Naive thymus-derived CD4-positive, alpha-beta T cell (primary cell): ENCODE measurements at regions not wholly inside any gene's neighbourhood (a gene's known extent, or its start where the extent isn't known, plus 50 kb on each side); places are given as distances from the start of the nearest gene placed in this dataset.

Experiments used
- ATAC-seq: fragments of 150-1000 bp; cut with Tn5 transposase; 2 replicates; pipeline ENCODE4 v1.10.0; 2021; ENCODE audit warnings: mild to moderate bottlenecking, moderate library complexity
- CTCF ChIA-PET: fragments of 350-600 bp; sonication (Branson Sonifier 250); formaldehyde crosslinking; loops from one replicate; lab custom pipeline; 2021; ENCODE audit warnings: antibody characterized with exemption; lab: Charles Lee
- POLR2A ChIA-PET: fragments of 350-600 bp; sonication (Branson Sonifier 250); formaldehyde crosslinking; loops from one replicate; lab custom pipeline; 2021; ENCODE audit warnings: antibody characterized with exemption, inconsistent platforms; lab: Charles Lee
- DNase-seq, 9 donors: peaks; one replicate each; pipeline versions ENCODE4 v3.0.0 to v3.0.0-alpha.2; 2020 to 2022; ENCODE audit warnings: mixed read lengths in 1 of 9
- H3K27ac ChIP-seq: one replicate; pipeline ENCODE4 v1.7.0; 2013; ENCODE audit warnings: mild to moderate bottlenecking, low read depth, low read length, moderate library complexity
- H3K27me3 ChIP-seq, 2 donors: one replicate each; pipeline ENCODE4 v1.7.0; 2013; ENCODE audit warnings: low read length in 2 of 2, mild to moderate bottlenecking in 2 of 2, moderate library complexity in 2 of 2; ENCODE audit not compliant: control insufficient read depth in 2 of 2, insufficient read depth in 2 of 2
- H3K36me3 ChIP-seq, 3 experiments: 1 replicate in 2 of 3; 2 replicates in 1 of 3; pipeline ENCODE4 v1.7.0; 2013; ENCODE audit warnings: low read length in 3 of 3, mild to moderate bottlenecking in 3 of 3, moderate library complexity in 1 of 3; ENCODE audit not compliant: insufficient read depth in 3 of 3, control insufficient read depth in 2 of 3
- H3K4me1 ChIP-seq, 2 donors: one replicate each; pipeline ENCODE4 v1.7.0; 2013; ENCODE audit warnings: low read length in 2 of 2, mild to moderate bottlenecking in 2 of 2, moderate library complexity in 1 of 2; ENCODE audit not compliant: control insufficient read depth in 2 of 2, insufficient read depth in 2 of 2
- H3K4me3 ChIP-seq: 2 replicates; pipeline ENCODE4 v1.7.0; 2013; ENCODE audit warnings: mild to moderate bottlenecking, low read length
- H3K9me3 ChIP-seq, 3 experiments: 1 replicate in 2 of 3; 2 replicates in 1 of 3; pipeline ENCODE4 v1.7.0; 2013; ENCODE audit warnings: low read length in 3 of 3; ENCODE audit not compliant: control insufficient read depth in 2 of 3
- H3K27ac Mint-ChIP-seq, 9 donors: one replicate each; pipeline ENCODE4 v1.8.0; 2020 to 2022; ENCODE audit warnings: mixed read lengths in 9 of 9, mild to moderate bottlenecking in 8 of 9, moderate library complexity in 5 of 9, inconsistent platforms in 2 of 9
- H3K27me3 Mint-ChIP-seq, 5 donors: one replicate each; pipeline ENCODE4 v1.8.0; 2021 to 2022; ENCODE audit warnings: mixed read lengths in 5 of 5, mild to moderate bottlenecking in 1 of 5
- H3K36me3 Mint-ChIP-seq, 5 donors: one replicate each; pipeline ENCODE4 v1.8.0; 2020 to 2022; ENCODE audit warnings: mixed read lengths in 5 of 5, mild to moderate bottlenecking in 3 of 5, inconsistent platforms in 1 of 5
- H3K4me1 Mint-ChIP-seq, 7 donors: one replicate each; pipeline ENCODE4 v1.8.0; 2020 to 2022; ENCODE audit warnings: mixed read lengths in 7 of 7, mild to moderate bottlenecking in 3 of 7, inconsistent platforms in 1 of 7
- H3K4me3 Mint-ChIP-seq, 10 donors: one replicate each; pipeline ENCODE4 v1.8.0; 2020 to 2022; ENCODE audit warnings: mild to moderate bottlenecking in 10 of 10, mixed read lengths in 10 of 10, moderate library complexity in 6 of 10, inconsistent platforms in 2 of 10
- H3K9me3 Mint-ChIP-seq, 11 donors: one replicate each; pipeline ENCODE4 v1.8.0; 2020 to 2022; ENCODE audit warnings: mixed read lengths in 11 of 11, mild to moderate bottlenecking in 4 of 11, inconsistent platforms in 1 of 11, moderate library complexity in 1 of 11
- intact Hi-C, 2 donors: fragments of 100-400 bp; cut with micrococcal nuclease; formaldehyde crosslinking; loops; one replicate each; pipeline ENCODE4 v1.15.1; 2023

DNA sequence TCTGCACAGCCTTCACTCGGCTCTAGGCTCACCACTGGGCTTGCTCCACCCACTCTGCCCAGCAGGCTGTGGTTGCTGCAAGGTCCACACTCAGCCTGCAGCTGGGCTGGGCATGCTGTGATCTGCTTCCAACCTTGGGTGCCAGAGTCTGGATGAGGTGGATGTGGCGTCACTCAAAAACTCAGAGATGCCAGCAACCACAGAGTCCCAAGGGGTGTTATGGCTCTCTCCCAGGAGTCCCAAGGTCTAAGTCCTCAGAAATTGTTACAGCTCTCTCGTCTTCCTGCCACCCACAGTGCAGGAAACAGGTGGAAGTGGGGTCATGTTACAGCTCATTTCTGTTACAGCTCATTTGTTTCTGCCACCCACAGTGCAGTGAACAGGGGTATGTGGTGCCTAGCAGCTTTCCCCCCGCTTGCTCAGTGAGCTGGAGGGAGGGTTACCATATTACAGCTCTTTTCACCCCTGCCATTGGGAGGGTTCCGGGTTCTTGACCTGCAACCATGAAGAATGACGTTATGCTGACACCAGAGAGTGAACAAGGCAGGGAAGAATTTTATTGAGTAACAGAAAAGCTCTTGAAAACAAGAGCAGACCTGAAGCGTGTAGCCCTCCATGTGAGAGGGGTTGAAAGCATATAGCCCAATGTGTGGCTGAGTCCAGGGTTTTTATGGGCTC, 893.9 kb downstream of the PCDH7 start:
- Histone ChIP-seq H3K9me3 (no peaks in the 10 kb centered on the region), H3K27me3 (no peaks in the 10 kb centered on the region), H3K36me3 (no peaks in the 10 kb centered on the region), H3K27ac (no peak overlapping the region), H3K4me1 (no peaks in the 10 kb centered on the region), H3K4me3 (no peak overlapping the region)
- intact Hi-C loops: no loop called here
- Mint-ChIP-seq H3K4me3 (no peak overlapping the region), H3K27me3 (no peaks in the 10 kb centered on the region), H3K4me1 (no peaks in the 10 kb centered on the region), H3K36me3 (no peaks in the 10 kb centered on the region), H3K27ac (no peak overlapping the region), H3K9me3 (peaks cover 0 to 10% (median 4%) of the 10 kb centered on the region in 11 donors)
- ChIA-PET CTCF (no interaction called here), POLR2A (no interaction called here)
- DNase-seq (no peak), ATAC-seq (no peak)

DNA sequence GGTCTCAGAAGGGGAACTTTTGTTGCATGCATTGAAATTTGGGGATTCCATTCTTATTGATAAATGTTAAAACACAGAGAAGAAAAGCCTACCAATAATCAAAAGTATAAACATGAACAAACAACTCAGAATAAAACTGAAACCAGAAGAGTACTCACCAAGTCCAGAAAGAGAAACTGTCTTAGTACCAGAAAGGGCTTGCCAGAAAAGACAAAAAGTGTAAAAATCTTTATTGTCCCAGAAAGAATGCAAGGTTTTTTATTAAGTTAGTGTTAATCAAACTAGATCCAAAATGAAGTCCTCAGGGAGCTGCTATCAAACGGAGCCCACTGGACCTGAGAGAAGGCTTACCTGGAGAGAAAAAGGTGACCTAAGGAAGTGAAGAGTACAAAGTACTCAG, 897.5 kb downstream of the PCDH7 start:
- ATAC-seq: no peak
- POLR2A ChIA-PET: no interaction called here
- H3K36me3 Mint-ChIP-seq: no peaks in the 10 kb centered on the region

DNA sequence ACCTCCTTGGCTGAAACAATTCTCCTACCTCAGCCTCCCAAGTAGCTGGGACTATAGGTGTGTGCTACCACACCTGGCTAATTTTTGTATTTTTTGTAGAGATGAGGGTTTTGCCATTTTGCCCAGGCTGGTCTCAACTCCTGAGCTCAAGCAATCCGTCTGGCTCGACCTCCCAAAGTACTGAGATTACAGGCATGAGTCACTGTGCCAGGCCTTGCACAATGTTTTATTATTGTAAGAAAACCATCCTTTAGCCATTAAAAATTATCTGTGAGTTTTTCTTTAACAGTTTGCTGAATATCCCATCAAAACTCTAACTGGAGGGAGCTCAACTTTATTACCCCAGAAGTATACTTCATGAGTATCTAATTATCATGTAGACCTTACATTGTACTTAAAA, 900.3 kb downstream of the PCDH7 start:
- Histone ChIP-seq H3K36me3 (no peaks in the 10 kb centered on the region), H3K9me3 (no peaks in the 10 kb centered on the region), H3K27me3 (no peaks in the 10 kb centered on the region), H3K27ac (no peak overlapping the region), H3K4me1 (no peaks in the 10 kb centered on the region), H3K4me3 (no peak overlapping the region)
- DNase-seq (no peak), ATAC-seq (no peak)
- Mint-ChIP-seq H3K9me3 (peaks cover 0 to 9% (median 5%) of the 10 kb centered on the region in 11 donors), H3K27ac (no peak overlapping the region), H3K27me3 (no peaks in the 10 kb centered on the region), H3K36me3 (no peaks in the 10 kb centered on the region), H3K4me3 (no peak overlapping the region), H3K4me1 (no peaks in the 10 kb centered on the region)
- ChIA-PET CTCF (no interaction called here), POLR2A (no interaction called here)
- intact Hi-C loops: no loop called here

More for the DNA sequence above, 897.5 kb downstream of the PCDH7 start:
- Histone ChIP-seq H3K4me1 (no peaks in the 10 kb centered on the region), H3K36me3 (no peaks in the 10 kb centered on the region), H3K27me3 (no peaks in the 10 kb centered on the region), H3K27ac (no peak overlapping the region), H3K9me3 (no peaks in the 10 kb centered on the region), H3K4me3 (no peak overlapping the region)
- CTCF ChIA-PET: no interaction called here
- Mint-ChIP-seq H3K27ac (no peak overlapping the region), H3K9me3 (peaks cover 0 to 10% (median 3%) of the 10 kb centered on the region in 11 donors), H3K4me3 (no peak overlapping the region), H3K4me1 (no peaks in the 10 kb centered on the region), H3K27me3 (no peaks in the 10 kb centered on the region)
- DNase-seq: no peak
- intact Hi-C loops: no loop called here

DNA sequence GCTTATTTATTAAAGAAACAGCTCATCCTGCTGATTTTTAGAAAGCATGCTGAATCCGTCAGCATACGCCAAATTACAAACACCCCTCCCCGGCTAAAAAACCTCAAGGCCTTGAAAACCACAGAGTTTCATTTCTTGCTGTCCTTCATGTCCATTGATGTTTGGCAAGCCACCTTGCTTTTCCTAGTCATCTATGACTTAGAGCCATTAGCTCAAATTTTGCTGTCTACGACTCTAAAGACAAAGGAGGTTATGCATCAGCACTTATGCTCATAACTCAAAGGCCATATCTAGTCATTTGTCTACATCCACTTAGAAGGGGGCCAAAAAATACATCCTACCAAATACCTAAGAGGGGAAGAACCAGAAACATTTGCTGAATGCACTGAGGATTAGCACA, 925.1 kb downstream of the PCDH7 start:
- Mint-ChIP-seq H3K4me1 (no peaks in the 10 kb centered on the region), H3K4me3 (no peak overlapping the region), H3K27ac (no peak overlapping the region), H3K9me3 (peaks cover 0 to 21% (median 4%) of the 10 kb centered on the region in 11 donors), H3K36me3 (no peaks in the 10 kb centered on the region), H3K27me3 (no peaks in the 10 kb centered on the region)
- ATAC-seq (no peak), DNase-seq (no peak)
- Histone ChIP-seq H3K9me3 (peaks cover 0 to 4% (median 0%) of the 10 kb centered on the region in 3 experiments), H3K27me3 (no peaks in the 10 kb centered on the region), H3K4me1 (no peaks in the 10 kb centered on the region), H3K27ac (no peak overlapping the region), H3K4me3 (no peak overlapping the region), H3K36me3 (no peaks in the 10 kb centered on the region)
- ChIA-PET POLR2A (no interaction called here), CTCF (no interaction called here)
- intact Hi-C loops: no loop called here

DNA sequence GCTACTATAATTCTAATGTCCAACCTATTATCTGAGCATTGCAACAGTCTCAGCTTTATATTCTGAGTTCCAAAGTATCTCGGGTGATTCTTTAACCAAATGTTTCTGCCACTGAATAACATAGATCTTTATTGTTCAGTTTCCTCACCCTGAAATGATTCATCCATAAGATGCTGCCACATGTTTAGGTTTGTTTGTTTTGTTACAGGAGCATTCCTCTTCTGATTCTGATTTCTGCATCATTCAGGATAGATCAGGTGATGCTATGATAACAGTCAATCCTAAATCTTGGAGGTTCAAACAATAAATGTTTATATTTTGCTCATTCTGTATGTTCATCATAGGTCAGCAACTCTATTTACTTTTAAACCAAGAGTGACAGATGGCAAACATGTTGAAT, 927.6 kb downstream of the PCDH7 start:
- no peaks in the 10 kb centered on the region for H3K36me3 Mint-ChIP-seq
- H3K4me3 Mint-ChIP-seq: no peak overlapping the region
- CTCF ChIA-PET: no interaction called here

DNA sequence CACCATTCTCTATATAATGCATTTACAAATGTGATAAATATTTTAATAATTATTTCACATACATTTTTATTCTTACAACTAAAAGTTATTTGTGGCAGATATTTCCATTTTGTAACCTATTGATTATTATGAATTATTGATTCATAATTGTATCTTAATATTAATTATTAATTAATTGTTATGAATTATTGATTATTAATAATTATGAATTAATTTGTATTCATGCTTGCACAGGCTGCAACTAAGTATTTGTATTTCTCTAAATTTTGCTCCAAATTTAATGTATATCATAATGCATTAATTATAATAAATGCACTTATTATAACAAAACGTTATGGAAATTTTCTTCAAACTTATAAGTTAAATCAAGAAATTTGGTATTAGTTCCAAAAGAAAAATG, 929.7 kb downstream of the PCDH7 start:
- Mint-ChIP-seq H3K9me3 (peaks cover 0 to 23% (median 4%) of the 10 kb centered on the region in 11 donors), H3K27me3 (no peaks in the 10 kb centered on the region), H3K27ac (no peak overlapping the region), H3K4me1 (no peaks in the 10 kb centered on the region), H3K4me3 (no peak overlapping the region), H3K36me3 (no peaks in the 10 kb centered on the region)
- H3K27ac ChIP-seq: no peak overlapping the region
- no peaks in the 10 kb centered on the region for H3K36me3 ChIP-seq
- H3K27me3 ChIP-seq: no peaks in the 10 kb centered on the region
- DNase-seq (no peak), ATAC-seq (no peak)
- H3K4me3 ChIP-seq: no peak overlapping the region
- H3K9me3 ChIP-seq: peaks cover 0 to 4% (median 0%) of the 10 kb centered on the region in 3 experiments
- no peaks in the 10 kb centered on the region for H3K4me1 ChIP-seq
- POLR2A ChIA-PET: no interaction called here
- CTCF ChIA-PET: no interaction called here
- intact Hi-C loops: no loop called here

More for the DNA sequence above, 927.6 kb downstream of the PCDH7 start:
- no peaks in the 10 kb centered on the region for H3K36me3 ChIP-seq
- POLR2A ChIA-PET: no interaction called here
- no peaks in the 10 kb centered on the region for H3K27me3 Mint-ChIP-seq
- no peaks in the 10 kb centered on the region for H3K4me1 ChIP-seq
- no peaks in the 10 kb centered on the region for H3K4me1 Mint-ChIP-seq
- DNase-seq (no peak), ATAC-seq (no peak)
- peaks cover 2 to 27% (median 4%) of the 10 kb centered on the region in 11 donors for H3K9me3 Mint-ChIP-seq
- no peak overlapping the region for H3K27ac Mint-ChIP-seq
- H3K27ac ChIP-seq: no peak overlapping the region
- no peaks in the 10 kb centered on the region for H3K27me3 ChIP-seq
- H3K4me3 ChIP-seq: no peak overlapping the region
- peaks cover 0 to 4% (median 0%) of the 10 kb centered on the region in 3 experiments for H3K9me3 ChIP-seq
- intact Hi-C loops: no loop called here

DNA sequence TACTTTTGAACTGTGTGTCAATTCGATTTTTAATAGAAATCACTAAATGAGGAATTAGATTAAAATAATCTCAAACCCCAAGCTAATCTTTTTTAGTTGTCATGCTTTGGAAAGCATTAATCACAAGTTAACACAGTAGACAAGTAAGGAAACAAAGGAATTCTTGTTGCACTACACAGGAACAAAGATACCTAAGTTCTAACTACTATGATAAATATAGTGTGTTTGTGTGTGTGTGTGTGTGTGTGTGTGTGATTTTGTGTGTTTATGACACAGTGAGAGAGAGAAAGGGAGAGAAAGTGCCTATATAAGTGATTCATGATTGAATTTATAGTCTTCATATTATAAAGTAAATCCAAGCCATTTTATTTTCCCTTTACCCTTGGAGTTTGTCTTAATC, 931.4 kb downstream of the PCDH7 start:
- no peak overlapping the region for H3K27ac Mint-ChIP-seq
- CTCF ChIA-PET: no interaction called here
- intact Hi-C loops: no loop called here

More for the DNA sequence above, 931.4 kb downstream of the PCDH7 start:
- H3K9me3 Mint-ChIP-seq: peaks cover 0 to 16% (median 4%) of the 10 kb centered on the region in 11 donors
- Histone ChIP-seq H3K4me1 (no peaks in the 10 kb centered on the region), H3K27me3 (no peaks in the 10 kb centered on the region), H3K36me3 (no peaks in the 10 kb centered on the region), H3K27ac (no peak overlapping the region), H3K4me3 (no peak overlapping the region), H3K9me3 (no peaks in the 10 kb centered on the region)
- H3K36me3 Mint-ChIP-seq: no peaks in the 10 kb centered on the region
- H3K4me1 Mint-ChIP-seq: no peaks in the 10 kb centered on the region
- H3K27me3 Mint-ChIP-seq: no peaks in the 10 kb centered on the region
- no peak overlapping the region for H3K4me3 Mint-ChIP-seq
- no peak for ATAC-seq
- POLR2A ChIA-PET: no interaction called here
- DNase-seq: no peak
